Breast epithelium (tissue), 4 donors: ENCODE measurements at regions not wholly inside any gene's neighbourhood (a gene's known extent, or its start where the extent isn't known, plus 50 kb on each side); places are given as distances from the start of the nearest gene placed in this dataset.

ENCODE experiments used
- DNase-seq, 2 donors: peaks; one replicate each; pipeline ENCODE4 v3.0.0-alpha.2; 2019; ENCODE audit warnings: low spot score in 2 of 2
- H3K27ac ChIP-seq, 2 donors: fragments of 200-600 bp; sonication (generic) in 1 of 2; one replicate each; pipeline ENCODE4 v1.5.1; 2016 to 2019; ENCODE audit warnings: mild to moderate bottlenecking in 1 of 2
- H3K27me3 ChIP-seq, 2 donors: fragments of 200-600 bp; sonication (generic) in 1 of 2; one replicate each; pipeline versions ENCODE4 v1.5.1 to v1.6.0; 2017 to 2019; ENCODE audit warnings: control low read depth in 1 of 2, mild to moderate bottlenecking in 1 of 2
- H3K36me3 ChIP-seq: fragments of 200-600 bp; one replicate; pipeline ENCODE4 v1.5.1; 2019
- H3K4me1 ChIP-seq, 2 donors: fragments of 200-600 bp; sonication (generic); one replicate each; pipeline ENCODE4 v1.5.1; 2016 to 2019; ENCODE audit warnings: control low read depth in 1 of 2
- H3K4me3 ChIP-seq, 3 donors: fragments of 200-600 bp; sonication (generic); 1 replicate in 2 of 3; 2 replicates in 1 of 3; pipeline ENCODE4 v1.5.1; 2016 to 2019; ENCODE audit warnings: mild to moderate bottlenecking in 3 of 3, moderate library complexity in 2 of 3
- H3K9me3 ChIP-seq, 2 donors: fragments of 200-600 bp; sonication (generic) in 1 of 2; one replicate each; pipeline ENCODE4 v1.5.1; 2016 to 2019; ENCODE audit warnings: control low read depth in 1 of 2
- CTCF ChIP-seq, 3 donors: fragments of 450-650 bp; IDR thresholded peaks; one replicate each; pipeline ENCODE4 v1.5.1; 2016 to 2017; ENCODE audit warnings: antibody characterized with exemption in 3 of 3, mild to moderate bottlenecking in 3 of 3, moderate library complexity in 3 of 3
- POLR2A ChIP-seq: fragments of 450-650 bp; IDR thresholded peaks from one replicate; pipeline ENCODE4 v1.6.1; 2016; ENCODE audit warnings: antibody characterized with exemption, mild to moderate bottlenecking, moderate library complexity
- POLR2AphosphoS5 ChIP-seq, 3 donors: sonication (generic); formaldehyde crosslinking; IDR thresholded peaks; one replicate each; pipeline ENCODE4 v1.6.1; 2017; ENCODE audit warnings: antibody characterized with exemption in 3 of 3
- intact Hi-C: fragments of 100-400 bp; cut with DNase I; formaldehyde crosslinking; loops from one replicate; pipeline ENCODE4 v1.15.1; 2023; ENCODE audit warnings: low total_unique reads

DNA sequence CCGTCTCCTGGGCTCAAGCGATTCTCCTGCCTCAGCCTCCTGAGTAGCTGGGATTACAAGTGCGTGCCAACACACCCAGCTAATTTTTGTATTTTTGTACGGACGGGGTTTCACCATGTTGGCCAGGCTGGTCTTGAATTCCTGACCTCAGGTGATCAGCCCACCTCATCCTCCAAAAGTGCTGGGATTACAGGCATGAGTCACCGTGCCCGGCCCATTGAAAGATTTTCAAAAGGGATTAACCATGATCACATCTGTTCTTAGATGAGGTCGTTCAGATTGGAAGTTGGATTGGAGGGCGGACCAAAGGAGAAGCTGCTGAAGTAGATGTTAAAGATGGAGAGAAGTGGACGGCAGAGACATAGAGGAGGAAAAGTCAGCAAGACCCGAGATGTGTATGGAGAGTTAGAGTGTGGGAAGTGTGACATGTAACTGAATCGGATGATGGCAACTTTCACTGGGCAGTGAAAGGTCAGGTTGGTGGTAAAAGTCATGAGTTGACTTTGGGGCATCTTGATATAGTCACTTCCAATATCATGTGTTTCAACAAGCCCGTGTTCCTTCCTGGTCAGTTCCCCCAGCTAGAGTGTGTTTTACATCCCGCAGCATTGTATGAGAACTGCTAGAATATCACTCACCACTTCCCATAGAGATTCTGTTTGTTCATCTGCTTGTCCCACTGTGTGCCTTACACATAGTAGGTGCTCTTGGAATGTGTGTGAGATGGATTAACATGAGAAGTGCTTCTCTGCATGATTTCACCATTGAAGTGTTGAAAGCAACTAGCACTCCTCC, 54.4 kb upstream of the TINAGL1 start:
- Histone ChIP-seq H3K27ac (no peak overlapping the region), H3K27me3 (no peaks in the 10 kb centered on the region), H3K4me3 (no peak overlapping the region), H3K4me1 (no peaks in the 10 kb centered on the region), H3K36me3 (no peaks in the 10 kb centered on the region), H3K9me3 (no peaks in the 10 kb centered on the region)
- no peak for DNase-seq
- intact Hi-C loops, result no loop called here
- TF ChIP-seq CTCF (IDR thresholded peaks at IDR 0.05) (no peak), POLR2A (no peak), POLR2AphosphoS5 (IDR thresholded peaks at IDR 0.05) (no peak)

DNA sequence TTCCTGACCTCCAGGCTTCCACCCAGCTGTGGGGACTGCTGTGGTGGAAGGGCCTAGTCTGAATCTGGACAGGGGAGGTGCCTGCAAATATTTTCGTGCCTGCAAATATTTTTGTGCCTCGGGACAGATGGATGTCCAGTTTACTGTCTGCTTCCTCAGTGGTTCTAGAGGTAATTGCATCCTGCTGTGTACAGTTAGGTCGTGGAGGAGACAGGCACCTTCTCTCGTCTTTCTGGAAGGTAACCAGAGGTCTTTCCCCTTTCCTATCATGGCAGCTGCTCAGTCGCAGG, 53.8 kb upstream of the TINAGL1 start:
- intact Hi-C loops, result no loop called here
- no peak for DNase-seq
- Histone ChIP-seq H3K9me3 (no peaks in the 10 kb centered on the region), H3K27ac (no peak overlapping the region), H3K36me3 (no peaks in the 10 kb centered on the region), H3K27me3 (no peaks in the 10 kb centered on the region), H3K4me3 (no peak overlapping the region), H3K4me1 (no peaks in the 10 kb centered on the region)
- TF ChIP-seq POLR2AphosphoS5 (IDR thresholded peaks at IDR 0.05), result no peak
- TF ChIP-seq POLR2A, result no peak
- TF ChIP-seq CTCF (IDR thresholded peaks at IDR 0.05), result no peak

DNA sequence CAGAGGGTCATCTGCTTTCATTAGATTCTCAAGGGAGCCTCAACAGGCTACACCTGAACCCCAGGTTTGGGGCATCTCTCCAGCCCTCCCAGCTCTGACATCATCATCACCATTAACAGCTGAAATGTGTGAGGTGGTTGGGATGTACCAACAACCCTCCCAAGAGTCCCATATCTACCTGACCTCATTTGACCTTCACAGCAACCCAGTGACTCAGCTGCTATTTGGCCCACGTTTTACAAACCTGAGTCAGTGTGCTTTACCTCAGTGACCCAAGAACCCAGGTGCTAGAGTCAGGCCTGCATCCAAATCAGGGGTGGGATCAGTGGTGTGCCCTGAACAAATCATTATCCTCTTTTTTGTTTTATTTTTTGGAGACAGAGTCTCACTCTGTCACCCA, 53.3 kb upstream of the TINAGL1 start:
- H3K9me3 ChIP-seq, result no peaks in the 10 kb centered on the region
- no peaks in the 10 kb centered on the region for H3K27me3 ChIP-seq
- no peaks in the 10 kb centered on the region for H3K4me1 ChIP-seq
- intact Hi-C loops, result no loop called here
- TF ChIP-seq POLR2AphosphoS5 (IDR thresholded peaks at IDR 0.05), result no peak
- TF ChIP-seq CTCF (IDR thresholded peaks at IDR 0.05), result no peak
- TF ChIP-seq POLR2A, result no peak
- H3K27ac ChIP-seq, result no peak overlapping the region
- DNase-seq, result no peak
- no peaks in the 10 kb centered on the region for H3K36me3 ChIP-seq
- H3K4me3 ChIP-seq, result no peak overlapping the region

DNA sequence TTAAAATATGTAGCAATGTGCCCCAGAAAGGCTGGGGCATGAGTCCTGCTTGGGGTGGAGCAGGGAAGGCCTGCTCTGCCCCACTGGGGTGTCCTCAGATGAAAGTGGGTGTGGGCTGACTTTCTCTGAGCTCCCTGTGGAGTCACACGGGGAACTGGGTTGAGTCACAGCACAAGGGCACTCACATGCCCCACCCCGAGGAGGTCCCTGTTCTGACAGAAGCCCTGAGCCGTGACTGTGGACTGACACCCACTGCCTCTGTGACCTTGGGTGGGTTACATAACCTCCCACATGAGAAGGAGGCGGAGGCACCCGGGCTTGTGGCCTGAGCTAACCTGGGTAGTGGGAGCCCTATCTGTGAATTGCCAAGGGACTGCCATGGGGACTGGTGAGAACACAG, 52.5 kb upstream of the TINAGL1 start:
- Histone ChIP-seq H3K4me3 (no peak overlapping the region), H3K9me3 (no peaks in the 10 kb centered on the region), H3K36me3 (no peaks in the 10 kb centered on the region), H3K27ac (no peak overlapping the region), H3K4me1 (no peaks in the 10 kb centered on the region), H3K27me3 (no peaks in the 10 kb centered on the region)
- intact Hi-C loops, result no loop called here
- TF ChIP-seq POLR2A (no peak), CTCF (IDR thresholded peaks at IDR 0.05) (no peak), POLR2AphosphoS5 (IDR thresholded peaks at IDR 0.05) (no peak)
- no peak for DNase-seq

DNA sequence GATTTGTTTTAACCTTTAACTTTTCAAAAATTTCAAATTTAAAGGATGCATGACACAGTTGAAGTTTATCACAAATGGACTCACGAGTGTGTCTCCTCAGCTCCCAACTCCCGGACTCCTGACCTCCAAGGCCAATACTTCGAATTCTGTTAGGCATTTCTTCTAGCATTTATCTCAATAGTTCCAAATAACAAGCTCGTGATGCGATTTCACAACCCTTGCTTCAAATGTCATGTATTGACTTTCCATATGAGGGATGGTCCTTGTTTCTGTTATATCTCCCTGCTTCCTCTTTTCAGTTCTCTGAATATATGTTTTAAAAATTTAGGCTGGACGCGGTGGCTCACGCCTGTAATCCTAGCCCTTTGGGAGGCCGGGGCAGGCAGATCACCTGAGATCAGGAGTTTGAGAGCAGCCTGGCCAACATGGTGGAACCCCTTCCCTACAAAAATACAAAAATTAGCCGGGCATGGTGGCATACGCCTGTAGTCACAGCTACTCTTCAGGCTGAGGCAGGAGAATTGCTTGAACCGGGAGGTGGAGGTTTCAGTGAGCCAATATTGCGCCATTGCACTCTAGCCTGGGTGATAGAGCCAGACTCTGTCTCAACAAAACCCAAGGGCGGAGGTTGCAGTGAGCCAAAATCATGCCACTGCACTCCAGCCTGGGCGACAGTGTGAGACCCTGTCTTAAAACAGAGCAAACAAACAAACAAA, 52.0 kb upstream of the TINAGL1 start:
- Histone ChIP-seq H3K36me3 (no peaks in the 10 kb centered on the region), H3K27me3 (no peaks in the 10 kb centered on the region), H3K27ac (no peak overlapping the region), H3K9me3 (no peaks in the 10 kb centered on the region), H3K4me1 (no peaks in the 10 kb centered on the region), H3K4me3 (no peak overlapping the region)
- TF ChIP-seq POLR2AphosphoS5 (IDR thresholded peaks at IDR 0.05), result no peak
- no peak for TF ChIP-seq CTCF (IDR thresholded peaks at IDR 0.05)
- TF ChIP-seq POLR2A, result no peak
- intact Hi-C loops, result no loop called here
- no peak for DNase-seq
